Thyroid gland (tissue), 4 donors: ENCODE measurements at regions not wholly inside any gene's neighbourhood (a gene's known extent, or its start where the extent isn't known, plus 50 kb on each side); places are given as distances from the start of the nearest gene placed in this dataset.

Experiments used
- CTCF ChIP-seq, 6 experiments: fragments of 200-600 bp in 3 of 6; fragments of 450-650 bp in 3 of 6; sonication (generic) in 3 of 6; IDR thresholded peaks; one replicate each; pipeline ENCODE4 v1.5.1; 2016 to 2019; ENCODE audit warnings: antibody characterized with exemption in 6 of 6, mild to moderate bottlenecking in 2 of 6, inconsistent platforms in 1 of 6, moderate library complexity in 1 of 6
- POLR2A ChIP-seq, 2 donors: fragments of 450-650 bp; IDR thresholded peaks; one replicate each; pipeline ENCODE4 v1.6.1; 2017; ENCODE audit warnings: antibody characterized with exemption in 2 of 2, mild to moderate bottlenecking in 2 of 2, moderate library complexity in 1 of 2

- TF ChIP-seq POLR2A (IDR thresholded peaks at IDR 0.05) (no peak), CTCF (IDR thresholded peaks at IDR 0.05) (no peak)
These were observed 51.6 kb downstream of the RESF1 start for GRCh38 chr12:32010631-32011336.
